Gastroesophageal sphincter (tissue), 2 donors: ENCODE measurements at regions not wholly inside any gene's neighbourhood (a gene's known extent, or its start where the extent isn't known, plus 50 kb on each side); places are given as distances from the start of the nearest gene placed in this dataset.

Experiments
- EP300 ChIP-seq: sonication (generic); formaldehyde crosslinking; IDR thresholded peaks from one replicate; pipeline ENCODE4 v1.6.1; 2017; ENCODE audit warnings: antibody characterized with exemption, mild to moderate bottlenecking
- POLR2A ChIP-seq, 2 donors: fragments of 450-650 bp; IDR thresholded peaks; one replicate each; pipeline ENCODE4 v1.6.1; 2017; ENCODE audit warnings: antibody characterized with exemption in 2 of 2, mild to moderate bottlenecking in 2 of 2, moderate library complexity in 1 of 2
- POLR2AphosphoS5 ChIP-seq: sonication (generic); formaldehyde crosslinking; IDR thresholded peaks from one replicate; pipeline ENCODE4 v1.6.1; 2017; ENCODE audit warnings: antibody characterized with exemption

DNA sequence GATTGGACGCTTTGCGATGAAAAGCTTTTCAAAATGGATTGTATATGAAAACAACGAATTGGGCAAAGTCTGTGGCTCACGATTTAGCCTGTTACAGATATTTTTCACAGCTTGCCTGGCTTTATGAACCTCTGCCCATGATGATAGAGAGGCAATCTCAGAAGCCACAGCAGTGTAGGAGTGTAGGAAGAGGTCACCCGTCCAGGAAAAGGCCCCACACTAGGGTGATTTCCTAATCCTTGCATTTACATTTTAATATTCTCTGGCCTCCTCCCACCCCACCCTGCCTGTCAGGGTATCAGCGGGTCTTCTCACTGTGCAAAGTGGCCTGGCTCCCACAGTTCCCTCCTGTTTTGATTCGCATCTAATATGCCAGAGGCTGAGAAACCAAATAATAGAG, 81.8 kb upstream of the FOXN3 start:
- TF ChIP-seq POLR2A (IDR thresholded peaks at IDR 0.05) (no peak), EP300 (no peak), POLR2AphosphoS5 (no peak)
